Non-pigmented ciliary epithelial cell (primary cell): ENCODE measurements at regions not wholly inside any gene's neighbourhood (a gene's known extent, or its start where the extent isn't known, plus 50 kb on each side); places are given as distances from the start of the nearest gene placed in this dataset.
A peak's percentile ranks its signal among the peaks of the same experiment; 100 is the strongest.

Source experiments
- DNase-seq: peaks from one replicate; pipeline ENCODE4 v3.0.0-alpha.2; 2010; ENCODE audit warnings: low read depth

DNA sequence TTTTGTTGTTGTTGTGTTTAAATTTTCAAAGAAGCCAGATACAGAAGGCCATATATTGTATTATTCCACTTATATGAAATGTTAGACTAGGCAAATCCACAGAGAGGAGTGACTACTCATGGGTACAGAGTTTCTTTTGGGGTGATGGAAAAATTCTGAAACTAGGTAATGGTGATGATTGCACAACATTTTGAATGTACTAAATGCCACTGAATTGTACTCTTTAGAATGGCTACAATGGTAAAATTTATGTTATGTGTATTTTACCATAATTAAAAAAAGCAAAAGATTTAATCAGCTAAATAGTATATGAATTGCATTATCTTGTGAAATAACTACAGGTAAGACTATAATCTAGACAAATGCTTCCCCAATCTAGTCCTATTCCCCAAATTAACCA lies 733.6 kb upstream of the TMEM132C start:
- DNase-seq, result no peak

DNA sequence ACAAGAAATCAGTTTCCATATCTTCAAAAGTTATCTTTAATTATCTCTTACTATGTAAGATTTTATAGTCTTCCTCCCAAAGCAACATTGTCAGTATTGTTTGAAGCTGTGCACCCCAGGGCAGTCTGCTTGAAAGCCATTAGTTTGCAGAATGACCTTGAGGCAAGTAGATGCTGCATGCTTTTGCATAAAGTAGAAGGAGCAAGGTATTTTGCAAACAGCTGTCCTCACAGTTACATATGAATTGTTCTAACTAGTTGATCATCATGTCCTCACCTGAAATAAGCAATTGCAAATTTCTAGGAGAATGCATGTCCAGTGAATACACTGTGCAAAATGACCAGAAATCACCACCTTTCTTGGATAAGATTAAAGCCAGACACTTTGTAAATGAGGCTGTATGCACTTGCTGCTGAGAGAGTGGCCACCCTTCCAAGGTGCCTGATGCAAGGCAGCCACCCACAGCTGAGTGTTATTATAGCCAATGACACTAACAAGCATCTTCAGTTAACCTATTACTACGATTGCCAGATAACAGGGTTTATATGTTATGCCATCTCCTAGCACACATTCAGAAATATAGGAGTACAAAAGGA lies 730.0 kb upstream of the TMEM132C start:
- no peak for DNase-seq

DNA sequence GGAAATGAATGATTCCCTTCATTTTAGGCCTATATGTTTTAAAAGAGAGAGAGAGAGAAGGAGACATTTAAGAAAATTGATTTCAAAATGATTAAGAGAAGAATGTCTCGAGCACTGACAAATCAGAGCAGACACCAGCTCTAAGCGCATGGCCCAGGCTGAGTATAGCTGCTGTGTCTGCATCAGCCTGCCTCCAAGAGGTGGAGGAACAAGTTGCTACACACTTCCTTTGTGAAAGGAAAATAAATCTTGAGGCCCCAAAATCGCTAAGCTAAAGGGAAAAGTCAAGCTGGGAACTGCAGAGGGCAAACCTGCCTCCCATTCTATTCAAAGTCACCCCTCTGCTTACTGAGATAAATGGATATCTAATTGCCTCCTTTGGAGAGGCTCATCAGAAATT lies 728.7 kb upstream of the TMEM132C start:
- no peak for DNase-seq

DNA sequence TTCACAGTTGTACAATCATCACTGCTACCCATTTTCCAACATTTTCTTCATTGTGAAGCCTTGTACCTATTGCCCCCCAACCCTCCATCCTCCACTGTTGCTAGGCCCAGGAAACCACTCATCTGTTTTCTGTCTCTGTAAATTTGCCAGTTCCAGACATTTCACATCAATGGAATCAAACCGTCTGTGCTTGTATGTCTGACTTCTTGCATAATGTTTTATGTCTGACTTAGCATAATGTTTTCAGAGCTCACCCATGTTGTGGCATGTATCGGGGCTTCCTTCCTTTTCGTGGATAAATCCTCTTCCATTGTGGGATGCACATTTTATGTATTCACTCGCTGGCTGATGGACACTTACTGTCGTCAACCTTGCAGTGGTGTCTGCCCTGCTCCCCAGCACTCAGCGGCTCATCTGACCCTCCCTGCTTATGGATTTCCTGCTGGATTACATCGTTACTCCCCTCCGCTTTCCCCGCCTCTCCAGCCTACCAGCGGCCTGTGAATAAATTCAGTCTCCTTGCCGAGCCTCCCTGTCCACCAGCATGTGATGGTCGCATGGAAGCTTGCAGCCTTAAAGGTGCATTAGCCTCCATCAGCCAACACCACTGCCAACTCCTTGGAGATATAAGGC lies 727.6 kb upstream of the TMEM132C start:
- no peak for DNase-seq

DNA sequence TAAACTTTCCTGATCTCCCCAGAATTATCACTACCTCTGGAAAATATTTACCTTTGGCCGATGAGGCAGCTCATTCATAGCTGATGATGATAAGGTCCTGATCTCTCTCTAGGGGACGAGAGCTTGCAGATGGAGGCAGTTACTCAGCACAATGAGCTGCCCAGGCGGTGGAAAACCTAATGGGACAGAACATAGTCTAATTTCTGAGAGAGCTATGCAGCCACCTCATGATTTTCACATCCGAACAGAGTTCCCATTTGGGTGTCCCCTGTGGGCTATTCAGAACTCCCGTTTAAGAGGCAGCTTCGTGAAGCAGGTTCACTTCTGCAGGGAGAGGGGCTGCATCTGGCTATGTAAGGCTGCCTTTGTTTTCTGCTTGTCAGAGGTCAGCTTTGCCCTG lies 724.6 kb upstream of the TMEM132C start:
- no peak for DNase-seq

DNA sequence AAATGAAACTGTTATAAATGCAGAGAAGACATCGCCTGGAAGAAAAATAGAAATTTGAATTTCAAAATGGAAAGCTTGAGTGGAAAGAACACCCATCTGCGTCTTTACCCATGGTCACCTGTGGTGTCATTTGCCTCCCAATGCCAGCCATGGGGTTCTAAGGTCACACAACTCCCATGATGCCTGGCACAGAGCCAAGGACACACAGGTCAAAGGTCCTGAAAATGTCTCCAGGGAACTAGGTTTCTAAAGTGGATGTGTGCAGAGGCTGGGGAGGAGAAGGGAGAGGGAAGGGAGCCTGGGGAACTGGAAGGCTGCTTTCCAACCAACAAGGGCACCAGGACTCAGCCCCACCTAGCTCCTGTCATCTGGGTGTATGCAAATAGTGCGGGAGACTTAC lies 724.0 kb upstream of the TMEM132C start:
- no peak for DNase-seq

DNA sequence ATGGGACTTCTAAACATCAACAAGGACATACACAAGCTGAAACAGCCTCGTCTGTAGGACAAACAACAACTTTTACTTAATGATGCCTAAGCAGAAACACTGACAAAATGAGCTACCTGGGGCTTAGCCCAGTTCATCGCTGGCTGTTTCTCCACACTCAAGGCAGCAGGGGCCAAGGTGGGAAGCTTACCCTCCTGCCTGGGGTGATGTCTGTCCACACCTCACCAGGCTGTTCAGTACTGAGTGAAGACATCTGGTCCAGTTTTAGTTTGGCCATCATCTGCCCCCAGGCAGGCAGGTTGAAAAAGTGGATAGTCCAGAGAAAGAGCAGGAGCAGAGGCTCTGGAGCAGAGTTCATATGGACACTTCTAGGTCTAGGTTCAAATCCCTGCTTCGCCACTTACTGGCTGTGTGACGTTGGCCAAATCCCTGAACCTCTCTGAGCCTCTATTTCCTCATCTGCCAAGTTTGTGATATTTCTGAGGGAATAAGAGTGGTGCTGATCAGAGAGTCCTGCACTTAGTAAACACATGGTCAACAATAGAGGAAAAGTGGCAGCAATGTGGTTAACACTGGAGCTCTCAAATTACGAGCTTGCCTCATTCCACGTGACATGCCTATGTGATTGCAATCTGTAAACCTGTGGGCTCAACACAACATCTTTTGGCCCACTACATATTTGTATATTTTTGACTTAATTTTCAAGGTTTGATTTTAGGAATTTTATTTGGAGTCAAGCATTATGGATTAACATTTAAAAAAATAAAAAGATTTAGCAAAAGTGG lies 720.1 kb upstream of the TMEM132C start:
- DNase-seq, result no peak

DNA sequence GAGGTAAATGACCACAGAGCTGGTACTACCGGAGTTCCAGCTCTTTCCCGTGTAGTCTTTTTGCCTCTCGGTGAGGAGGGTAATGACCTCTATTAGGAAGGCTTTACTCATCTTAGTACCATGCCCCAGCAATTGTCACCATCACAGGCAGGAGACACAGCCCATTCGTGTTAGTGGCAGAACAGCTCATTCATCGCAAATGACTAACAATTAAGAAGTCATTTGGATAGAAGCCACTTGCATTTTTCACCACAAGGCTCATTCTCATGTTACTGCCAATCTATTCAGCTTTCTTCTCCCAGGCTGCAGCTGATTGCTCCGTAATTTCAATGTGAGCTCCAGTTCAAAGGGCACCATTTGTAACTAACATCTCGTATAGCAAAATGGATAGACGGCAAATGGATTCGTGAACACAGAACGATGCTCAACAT lies 718.8 kb upstream of the TMEM132C start:
- DNase-seq, result no peak

DNA sequence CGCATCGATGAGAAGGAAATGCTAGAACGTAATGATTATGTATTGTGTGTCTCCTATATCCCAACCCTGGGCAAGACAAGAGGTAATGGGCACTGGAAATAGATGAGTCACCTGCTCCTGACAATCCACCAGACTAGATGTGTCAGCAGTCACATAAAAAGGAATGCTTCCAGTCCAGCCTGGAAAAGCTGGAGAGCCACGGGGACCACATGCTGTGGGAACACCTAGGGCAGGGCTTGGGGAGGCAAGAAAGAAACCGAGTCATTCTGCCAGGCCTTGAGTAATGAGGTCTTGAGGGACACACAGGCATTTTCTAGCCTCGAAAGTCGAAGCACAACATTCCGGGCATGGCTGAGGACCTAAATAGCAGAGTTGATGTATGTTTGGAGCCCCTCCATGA lies 716.7 kb upstream of the TMEM132C start:
- peak; percentile 36 for DNase-seq

DNA sequence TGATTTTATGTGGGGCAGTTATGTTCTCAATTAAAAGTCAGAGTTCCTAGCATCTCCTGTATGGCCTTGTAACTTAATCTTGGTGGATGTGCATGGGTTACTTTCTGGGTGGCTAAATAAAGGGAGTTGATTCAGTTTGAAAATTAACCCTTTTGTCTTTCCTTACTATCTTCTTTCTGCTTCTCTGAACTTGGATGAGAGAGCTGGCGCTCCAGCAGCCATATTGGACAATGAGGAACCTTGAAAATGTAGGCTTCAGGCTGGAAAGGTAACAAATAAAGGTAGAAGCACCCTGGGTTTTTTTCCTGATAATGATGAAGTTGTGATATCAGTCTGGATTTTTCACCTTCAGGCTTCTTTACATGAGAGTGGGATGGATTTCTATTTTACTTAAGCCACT lies 714.1 kb upstream of the TMEM132C start:
- DNase-seq, result no peak

DNA sequence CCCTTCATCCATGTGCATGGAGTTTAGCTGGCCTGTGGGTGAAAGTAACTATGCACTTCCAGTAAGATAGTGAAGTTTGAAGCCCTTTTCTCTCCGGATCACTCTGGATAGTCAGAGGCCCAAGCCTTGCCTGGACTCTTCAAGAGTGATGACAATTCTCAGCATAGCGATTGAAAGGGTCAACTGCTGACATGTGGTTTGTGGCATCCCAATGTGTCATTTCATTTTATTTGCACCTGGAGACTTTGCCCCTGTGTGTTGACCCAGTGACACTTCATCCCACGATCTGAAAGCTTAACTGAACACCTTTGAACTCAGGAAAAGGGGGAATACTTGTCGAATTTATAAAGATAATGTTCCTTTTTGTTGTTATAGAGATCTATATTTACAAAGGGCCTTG lies 711.9 kb upstream of the TMEM132C start:
- DNase-seq, result no peak

DNA sequence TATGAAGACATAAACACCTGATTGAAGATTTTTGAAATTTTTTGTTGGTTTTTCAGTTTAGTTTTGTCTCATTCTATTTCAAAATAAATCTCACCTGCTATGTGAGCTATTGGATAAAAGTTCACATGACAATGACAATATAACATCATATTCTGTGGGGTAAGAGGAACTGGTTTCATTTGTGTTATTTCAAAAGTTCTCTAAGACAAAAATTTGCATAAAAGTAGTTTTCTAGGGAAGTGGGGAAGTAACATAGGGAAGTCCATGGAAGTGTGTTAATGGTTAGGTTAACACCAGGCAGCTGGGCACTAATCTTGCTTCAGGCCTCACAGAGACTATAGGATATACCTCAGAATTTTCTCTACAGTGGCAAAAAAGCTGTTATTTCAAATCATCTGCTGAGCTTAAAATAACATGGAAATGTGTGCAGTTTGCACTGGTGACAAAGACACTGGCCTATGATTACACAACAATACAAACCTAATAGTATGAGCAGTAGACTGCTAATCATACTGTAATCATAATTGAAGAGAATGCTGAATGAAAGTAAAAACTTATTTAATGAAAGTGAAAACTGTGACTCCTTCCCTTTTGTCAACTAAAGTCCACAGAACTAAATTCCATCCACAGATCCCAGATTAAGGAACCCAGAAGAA lies 710.6 kb upstream of the TMEM132C start:
- no peak for DNase-seq

DNA sequence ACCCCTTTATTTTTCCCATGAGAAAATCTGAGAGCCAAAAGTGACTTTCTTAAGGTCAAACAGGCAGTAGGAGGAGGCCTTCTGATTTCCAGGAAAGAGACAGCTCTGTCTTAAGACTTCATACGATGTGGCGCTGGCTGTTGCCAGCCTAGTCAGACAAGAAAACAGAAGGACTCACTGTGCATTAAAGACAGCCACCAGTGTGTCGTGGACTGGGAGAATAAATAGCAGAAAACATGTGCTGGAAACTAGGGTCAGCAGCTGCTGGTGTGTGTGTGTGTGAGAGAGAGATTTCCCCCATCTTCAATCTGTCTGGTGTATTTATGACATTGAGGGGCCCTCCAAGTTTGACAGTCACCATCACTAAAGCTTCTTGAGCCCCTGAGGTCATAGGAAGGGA lies 708.6 kb upstream of the TMEM132C start:
- DNase-seq, result no peak

DNA sequence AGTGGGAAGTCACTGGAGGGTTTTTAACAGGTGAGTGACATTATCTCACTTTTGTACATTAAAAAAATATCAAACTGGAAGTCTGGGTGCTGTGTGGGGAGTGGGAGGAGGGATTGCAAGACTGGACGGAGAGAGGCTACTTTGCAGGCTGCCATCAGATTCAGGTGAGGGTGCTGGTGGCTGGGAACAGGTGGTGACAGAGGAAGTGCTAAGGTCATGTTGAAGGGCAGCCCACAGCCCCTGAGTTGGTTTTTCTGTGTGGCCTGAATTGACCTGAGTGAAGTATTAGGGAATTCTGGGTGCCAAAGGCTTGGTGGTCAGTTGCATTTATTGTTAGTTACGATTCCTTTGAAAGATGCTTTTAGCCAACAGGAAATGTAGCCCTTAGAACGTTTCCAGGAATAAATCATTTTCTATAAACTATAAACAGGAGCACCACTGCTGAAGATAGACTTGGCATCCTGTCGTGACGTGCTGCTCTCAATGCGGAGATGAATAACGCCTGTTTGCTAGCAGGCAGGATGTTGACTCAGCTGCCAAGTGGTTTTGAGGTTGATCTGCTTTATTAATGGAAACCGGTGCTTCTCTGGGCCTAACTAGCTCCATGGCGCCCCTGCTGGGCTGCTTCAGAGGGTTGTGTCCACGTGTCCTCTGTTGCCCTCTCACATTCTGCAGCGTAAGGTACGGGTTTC lies 707.5 kb upstream of the TMEM132C start:
- DNase-seq, result peak; percentile 97

DNA sequence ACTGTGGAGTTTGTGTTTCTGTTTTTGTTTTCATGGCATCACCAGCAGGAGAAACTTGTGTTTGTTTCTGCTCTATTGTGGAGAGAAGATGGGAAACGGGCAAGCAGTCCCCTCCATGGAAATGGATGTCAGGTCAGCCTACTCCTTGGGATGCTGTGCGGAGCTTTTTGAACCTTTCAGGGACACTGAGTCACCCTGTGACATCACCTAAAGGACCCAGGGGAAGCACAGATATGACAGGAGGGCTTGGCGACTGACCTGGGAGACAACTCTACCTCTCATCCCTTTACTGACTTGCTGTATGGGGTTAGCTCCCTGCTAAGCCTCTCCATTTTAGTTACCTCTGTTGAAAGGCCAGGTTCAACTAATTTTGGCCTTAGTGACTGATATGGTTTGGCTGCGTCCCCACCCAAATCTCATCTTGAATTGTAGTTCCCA lies 706.9 kb upstream of the TMEM132C start:
- DNase-seq, result no peak

DNA sequence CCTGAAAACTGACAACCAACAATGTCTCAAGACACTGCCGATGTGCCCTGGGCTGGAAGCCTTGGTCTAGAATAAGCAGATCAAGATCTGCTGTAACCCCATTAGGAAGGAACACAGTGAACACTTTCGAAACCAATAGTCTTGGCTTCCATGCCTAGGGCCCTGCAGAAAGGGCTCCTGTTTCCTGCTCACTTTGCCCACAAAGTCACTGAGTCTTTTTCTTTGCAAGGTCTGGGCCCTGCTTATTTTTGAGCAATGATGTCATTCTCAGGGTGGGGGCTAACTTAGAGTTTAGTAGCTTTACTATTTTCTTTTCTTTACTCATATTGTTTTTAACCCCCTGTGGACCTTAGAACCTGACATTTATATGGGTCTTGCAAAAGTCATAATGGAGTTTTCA lies 704.2 kb upstream of the TMEM132C start:
- DNase-seq, result no peak

DNA sequence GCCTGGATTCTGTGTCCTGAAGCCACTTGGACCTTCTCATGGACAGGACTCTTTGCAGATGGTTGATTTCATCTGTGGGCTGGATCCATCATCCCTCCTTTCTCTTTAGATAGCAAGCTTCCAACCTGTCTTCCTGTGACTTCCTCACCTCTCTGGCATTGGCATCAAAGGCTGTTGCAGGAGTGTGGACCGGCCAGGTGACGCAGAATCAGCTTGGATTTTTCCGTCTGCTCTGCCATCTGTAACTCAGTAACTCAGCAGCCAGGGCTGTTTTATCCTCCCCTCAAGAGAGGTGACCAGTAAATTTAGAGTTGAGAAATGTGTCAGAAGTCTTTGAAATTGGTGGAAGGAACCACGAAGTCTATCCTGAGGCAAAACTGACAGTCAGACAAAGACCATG lies 701.7 kb upstream of the TMEM132C start:
- DNase-seq, result no peak

DNA sequence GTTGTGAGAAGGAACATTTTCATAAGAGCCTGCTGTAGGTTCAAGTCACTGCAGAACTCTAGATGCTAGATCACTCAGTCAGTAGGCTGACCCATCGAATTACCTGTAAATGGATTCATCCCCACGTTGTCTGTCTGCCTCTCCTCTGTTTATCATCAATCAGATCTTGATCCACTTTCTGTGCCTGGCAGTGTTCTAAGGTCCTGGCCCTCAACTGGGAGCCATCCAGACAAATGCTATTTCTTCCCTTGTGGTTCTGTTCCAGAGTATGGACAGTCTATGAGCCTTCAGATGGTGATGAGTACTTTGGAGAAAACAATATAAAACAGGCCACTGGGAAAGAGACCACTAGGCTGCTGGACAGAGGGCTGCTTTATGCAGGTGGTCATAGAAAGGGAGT lies 699.4 kb upstream of the TMEM132C start:
- DNase-seq, result no peak

DNA sequence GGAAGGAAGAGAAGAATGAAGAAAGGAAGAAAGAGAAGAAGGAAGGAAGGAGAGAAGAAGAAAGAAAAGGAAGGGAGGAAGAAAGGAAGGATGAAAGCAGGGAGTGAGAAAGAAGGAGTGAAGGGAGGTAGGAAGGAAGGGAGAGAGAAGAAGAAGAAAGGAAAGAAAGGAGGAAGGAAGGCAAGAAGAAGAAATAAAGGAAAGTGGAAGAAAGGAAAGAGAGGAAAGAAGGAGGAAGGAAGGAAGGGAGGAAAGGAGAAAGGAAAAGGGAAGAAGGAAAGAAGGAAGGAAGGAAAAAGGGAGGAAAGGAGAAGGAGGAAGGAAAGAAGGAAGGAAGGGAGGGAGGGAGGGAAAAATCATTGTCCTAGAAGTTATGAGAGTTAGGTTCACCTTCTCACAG lies 696.6 kb upstream of the TMEM132C start:
- no peak for DNase-seq

DNA sequence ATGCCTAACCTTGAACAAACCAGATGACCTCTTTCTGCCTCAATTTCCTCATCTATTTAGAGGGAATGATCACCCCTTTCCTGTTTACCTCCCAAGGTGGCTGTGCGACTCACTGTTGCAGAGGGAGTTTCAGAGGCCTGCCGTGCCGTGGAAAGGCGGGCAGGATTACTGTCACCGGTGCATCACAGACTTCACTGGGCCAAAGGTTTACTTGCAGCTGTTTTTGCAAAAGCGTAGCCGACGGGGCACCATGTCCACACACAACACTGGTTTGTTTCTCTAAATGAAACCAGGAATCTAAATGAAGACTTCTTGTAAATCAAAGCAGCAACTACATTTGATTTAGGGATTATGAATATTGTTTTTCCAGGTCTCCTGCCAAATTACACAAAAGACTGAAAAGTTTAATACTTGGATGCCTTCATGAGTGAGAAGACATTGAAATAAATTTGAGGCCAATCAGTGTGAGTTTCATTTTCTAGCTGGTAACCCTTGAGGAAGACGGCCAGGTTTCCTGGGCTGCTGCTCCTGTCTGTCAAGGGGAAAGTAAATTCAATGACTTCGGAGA lies 696.1 kb upstream of the TMEM132C start:
- DNase-seq, result no peak

DNA sequence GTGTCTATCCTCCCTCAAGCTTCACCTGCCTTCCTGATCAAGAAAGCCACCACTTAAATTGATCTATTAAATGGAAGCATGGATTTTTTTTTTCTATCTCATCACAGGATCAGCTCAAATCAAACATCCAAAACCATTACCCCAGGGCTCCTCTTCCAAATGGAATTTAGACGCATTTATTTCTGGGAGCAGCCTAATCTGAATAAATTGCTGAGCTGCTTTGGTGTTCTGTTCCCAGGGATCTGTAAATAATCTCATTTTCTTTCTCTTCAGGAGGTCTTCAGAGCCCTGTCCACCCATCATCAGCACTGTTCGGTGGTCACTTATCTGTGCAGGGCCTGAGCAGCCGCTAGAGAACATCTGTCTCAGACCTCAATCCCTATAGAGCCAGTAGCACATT lies 695.4 kb upstream of the TMEM132C start:
- DNase-seq, result no peak

DNA sequence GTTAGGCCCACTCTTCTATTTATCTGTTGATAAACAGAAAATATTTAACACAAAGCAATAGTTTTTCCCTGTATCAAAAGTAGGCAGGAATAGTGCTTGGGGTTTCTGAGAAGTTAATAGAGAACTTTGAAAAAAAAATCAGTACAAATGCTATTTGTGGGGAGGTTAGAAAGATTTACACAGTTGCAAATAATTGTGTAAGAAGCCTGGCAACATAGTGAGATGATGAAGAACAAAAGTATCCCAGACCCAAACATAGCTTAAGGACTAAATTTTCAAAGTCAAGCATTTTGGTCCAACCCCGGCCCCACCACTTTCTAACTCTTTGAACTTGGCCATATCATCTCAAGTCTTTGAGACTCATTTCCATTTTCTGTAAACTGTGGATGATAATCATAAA lies 687.5 kb upstream of the TMEM132C start:
- DNase-seq, result no peak
